ENCODE measurements at regions not wholly inside any gene's neighbourhood (a gene's known extent, or its start where the extent isn't known, plus 50 kb on each side); places are given as distances from the start of the nearest gene placed in this dataset.

GRCh38 chr5:138702166-138703077 lies 50.8 kb upstream of the CTNNA1 start:
- DNase-seq (ENCODE audit: low read depth) = no peak
- H3K4me3 ChIP-seq (ENCODE audit: low read length) = no peak overlapping the region
- no peak for TF ChIP-seq CTCF (conservative IDR thresholded peaks at IDR 0.05; ENCODE audit: low read length)

GRCh38 chr5:138701678-138702077 lies 51.5 kb upstream of the CTNNA1 start:
- TF ChIP-seq CTCF (conservative IDR thresholded peaks at IDR 0.05; ENCODE audit: low read length) = no peak
- DNase-seq (ENCODE audit: low read depth) = no peak
- H3K4me3 ChIP-seq (ENCODE audit: low read length) = no peak overlapping the region

- no peak overlapping the region for H3K4me3 ChIP-seq (ENCODE audit: low read length)
- DNase-seq (ENCODE audit: low read depth) = peak; percentile 23
- no peak for TF ChIP-seq CTCF (conservative IDR thresholded peaks at IDR 0.05; ENCODE audit: low read length)
Measured at GRCh38 chr5:138700581-138701362, 52.5 kb upstream of the CTNNA1 start.

GRCh38 chr5:138699482-138699881 lies 53.7 kb upstream of the CTNNA1 start:
- TF ChIP-seq CTCF (conservative IDR thresholded peaks at IDR 0.05; ENCODE audit: low read length) = no peak
- no peak overlapping the region for H3K4me3 ChIP-seq (ENCODE audit: low read length)
- DNase-seq (ENCODE audit: low read depth) = no peak

GRCh38 chr5:138698713-138699112 lies 54.5 kb upstream of the CTNNA1 start:
- TF ChIP-seq CTCF (conservative IDR thresholded peaks at IDR 0.05; ENCODE audit: low read length) = no peak
- no peak overlapping the region for H3K4me3 ChIP-seq (ENCODE audit: low read length)

GRCh38 chr5:138697720-138698360 lies 55.4 kb upstream of the CTNNA1 start:
- no peak for TF ChIP-seq CTCF (conservative IDR thresholded peaks at IDR 0.05; ENCODE audit: low read length)
- DNase-seq (ENCODE audit: low read depth) = no peak
- no peak overlapping the region for H3K4me3 ChIP-seq (ENCODE audit: low read length)

More at GRCh38 chr5:138698713-138699112, 54.5 kb upstream of the CTNNA1 start:
- no peak for DNase-seq (ENCODE audit: low read depth)

Measured in AG10803 (cell line).